GM21367 (cell line): ENCODE measurements at regions not wholly inside any gene's neighbourhood (a gene's known extent, or its start where the extent isn't known, plus 50 kb on each side); places are given as distances from the start of the nearest gene placed in this dataset.
A peak's percentile ranks its signal among the peaks of the same experiment; 100 is the strongest.
"Not testable (repeated sequence)": the region's sequence is repeated elsewhere in the genome, so short reads cannot be mapped to it uniquely, and the experiment has no call there.

ENCODE experiments used
- ATAC-seq: cut with Tn5 transposase; IDR thresholded peaks from one replicate; pipeline ENCODE4 v1.9.1; 2021; ENCODE audit not compliant: unreplicated experiment

- no peak for ATAC-seq
These were observed 85.7 kb downstream of the SUCLG1 start for GRCh38 chr2:84373391-84373790.

- ATAC-seq: no peak
These were observed 96.5 kb downstream of the SUCLG1 start for GRCh38 chr2:84362541-84362940.

GRCh38 chr2:84338069-84338468 lies 121.0 kb downstream of the SUCLG1 start:
- ATAC-seq: no peak

GRCh38 chr2:84327645-84328249 lies 131.3 kb downstream of the SUCLG1 start:
- no peak for ATAC-seq

GRCh38 chr2:84326831-84327432 lies 132.1 kb downstream of the SUCLG1 start:
- ATAC-seq: no peak

- no peak for ATAC-seq
These were observed 135.2 kb downstream of the SUCLG1 start for GRCh38 chr2:84323890-84324289.

GRCh38 chr2:84320940-84321339 lies 138.1 kb downstream of the SUCLG1 start:
- ATAC-seq: no peak

GRCh38 chr2:84319581-84319980 lies 139.5 kb downstream of the SUCLG1 start:
- no peak for ATAC-seq

- ATAC-seq: no peak
These were observed 141.9 kb downstream of the SUCLG1 start for GRCh38 chr2:84317135-84317534.

- ATAC-seq: peak; percentile 97
These were observed 144.2 kb downstream of the SUCLG1 start for GRCh38 chr2:84314901-84315330.

GRCh38 chr2:84314250-84314649 lies 144.8 kb downstream of the SUCLG1 start:
- no peak for ATAC-seq

GRCh38 chr2:84309281-84309680 lies 149.8 kb downstream of the SUCLG1 start:
- ATAC-seq: no peak

- ATAC-seq: no peak
These were observed 152.7 kb downstream of the SUCLG1 start for GRCh38 chr2:84306361-84306760.

- peak; percentile 95 for ATAC-seq
These were observed 156.3 kb downstream of the SUCLG1 start for GRCh38 chr2:84302513-84303412.

- ATAC-seq: no peak
These were observed 157.4 kb downstream of the SUCLG1 start for GRCh38 chr2:84301717-84302116.

GRCh38 chr2:84300696-84301029 lies 158.4 kb downstream of the SUCLG1 start:
- ATAC-seq: no peak

- ATAC-seq: not testable (repeated sequence)
These were observed 158.9 kb downstream of the SUCLG1 start for GRCh38 chr2:84300001-84300695.

- ATAC-seq: no peak
These were observed 159.8 kb downstream of the SUCLG1 start for GRCh38 chr2:84299211-84299775.

GRCh38 chr2:84297155-84297554 lies 161.9 kb downstream of the SUCLG1 start:
- no peak for ATAC-seq

- ATAC-seq: no peak
These were observed 165.2 kb downstream of the SUCLG1 start for GRCh38 chr2:84293791-84294380.

- no peak for ATAC-seq
These were observed 166.5 kb downstream of the SUCLG1 start for GRCh38 chr2:84292545-84292944.
